NCI-H82 treated with DMSO at 0.1 percent for 48 hours (cell line): ENCODE measurements at regions not wholly inside any gene's neighbourhood (a gene's known extent, or its start where the extent isn't known, plus 50 kb on each side); places are given as distances from the start of the nearest gene placed in this dataset.
A peak's percentile ranks its signal among the peaks of the same experiment; 100 is the strongest.

Experiments
- DNase-seq: peaks from one replicate; lab custom pipeline; 2025; ENCODE audit not compliant: unreplicated experiment; lab: John Stamatoyannopoulos, UW

GRCh38 chr6:109235481-109236038 is 140.3 kb downstream of the CEP57L1 start:
- DNase-seq = no peak

- no peak for DNase-seq
Measured at GRCh38 chr6:109230453-109230852, 135.1 kb downstream of the CEP57L1 start.

GRCh38 chr6:109229536-109229935 is 134.2 kb downstream of the CEP57L1 start:
- DNase-seq = no peak

- DNase-seq = no peak
Measured at GRCh38 chr6:109227646-109228045, 132.3 kb downstream of the CEP57L1 start.

- no peak for DNase-seq
Measured at GRCh38 chr6:109226353-109226752, 131.0 kb downstream of the CEP57L1 start.

- DNase-seq = no peak
Measured at GRCh38 chr6:109225946-109226345, 130.6 kb downstream of the CEP57L1 start.

- DNase-seq = no peak
Measured at GRCh38 chr6:109224994-109225393, 129.7 kb downstream of the CEP57L1 start.

- DNase-seq = no peak
Measured at GRCh38 chr6:109224107-109224875, 129.0 kb downstream of the CEP57L1 start.

- DNase-seq = no peak
Measured at GRCh38 chr6:109222848-109223247, 127.5 kb downstream of the CEP57L1 start.

- peak; percentile 18 for DNase-seq
Measured at GRCh38 chr6:109221543-109222195, 126.4 kb downstream of the CEP57L1 start.
